Retinal pigment epithelial cell (primary cell): ENCODE measurements at regions not wholly inside any gene's neighbourhood (a gene's known extent, or its start where the extent isn't known, plus 50 kb on each side); places are given as distances from the start of the nearest gene placed in this dataset.

ENCODE experiments used
- DNase-seq: peaks from one replicate; pipeline ENCODE4 v3.0.0-alpha.2; 2010; ENCODE audit warnings: low read depth
- H3K4me3 ChIP-seq: 2 replicates; pipeline ENCODE4 v1.5.1; 2011; ENCODE audit warnings: mild to moderate bottlenecking, low read length, control low read depth, moderate library complexity
- CTCF ChIP-seq: conservative IDR thresholded peaks from 2 replicates; pipeline ENCODE4 v1.5.1; 2011; ENCODE audit warnings: low read depth, low read length, control low read depth, inconsistent platforms

- no peak for DNase-seq
- H3K4me3 ChIP-seq = no peak overlapping the region
- TF ChIP-seq CTCF = no peak
Observed at GRCh38 chr6:40915165-40915564, 123.9 kb downstream of the UNC5CL start.

DNA sequence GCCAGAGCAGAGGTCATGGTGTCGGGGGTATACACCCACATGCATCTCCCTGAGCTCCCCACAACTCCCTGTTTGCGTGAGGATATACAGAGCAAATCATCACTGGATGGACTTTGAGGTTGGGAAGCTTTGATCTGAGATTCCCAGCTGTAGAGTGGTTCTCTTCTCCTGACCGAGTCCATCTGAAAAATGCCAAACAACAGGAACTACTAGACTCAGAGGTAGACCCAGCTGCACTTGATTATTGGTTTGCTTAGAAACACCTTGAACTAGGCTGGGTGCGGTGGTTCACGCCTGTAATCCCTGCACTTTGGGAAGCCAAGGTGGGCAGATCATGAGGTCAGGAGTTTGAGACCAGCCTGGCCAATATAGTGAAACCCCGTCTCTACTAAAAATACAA lies 125.0 kb downstream of the UNC5CL start:
- DNase-seq = no peak
- H3K4me3 ChIP-seq = no peak overlapping the region
- TF ChIP-seq CTCF = no peak

- H3K4me3 ChIP-seq = no peak overlapping the region
- TF ChIP-seq CTCF = peak; percentile 46
- no peak for DNase-seq
Observed at GRCh38 chr6:40912158-40912946, 126.7 kb downstream of the UNC5CL start.

GRCh38 chr6:40910260-40910893 lies 128.6 kb downstream of the UNC5CL start:
- no peak for DNase-seq
- no peak for TF ChIP-seq CTCF
- H3K4me3 ChIP-seq = no peak overlapping the region

- DNase-seq = no peak
- no peak for TF ChIP-seq CTCF
- H3K4me3 ChIP-seq = no peak overlapping the region
Observed at GRCh38 chr6:40909811-40910210, 129.2 kb downstream of the UNC5CL start.

DNA sequence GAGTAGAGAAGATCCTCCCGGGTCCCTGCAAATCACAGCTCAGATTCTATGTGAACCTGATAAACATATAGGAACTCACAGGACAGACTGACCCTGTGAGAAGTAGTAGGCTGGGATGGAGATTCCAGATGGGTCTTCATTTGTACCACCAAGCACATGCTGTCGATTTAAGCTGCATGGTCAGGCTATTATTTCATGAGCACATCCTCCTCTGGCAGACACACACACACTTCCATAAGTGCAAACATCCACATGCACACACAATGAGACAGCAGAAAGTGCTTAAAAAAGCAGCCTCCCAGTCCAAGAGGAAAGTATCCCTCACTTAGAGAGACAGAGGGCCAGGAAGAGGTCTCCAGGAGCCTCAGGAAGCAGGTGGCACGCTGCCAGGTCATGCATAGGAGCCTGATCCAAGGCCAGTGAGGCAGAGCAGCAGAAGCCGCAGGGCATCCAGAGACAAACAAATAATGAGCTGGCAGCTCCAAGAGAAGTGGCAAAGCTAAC lies 131.8 kb downstream of the UNC5CL start:
- DNase-seq = no peak
- H3K4me3 ChIP-seq = no peak overlapping the region
- no peak for TF ChIP-seq CTCF

DNA sequence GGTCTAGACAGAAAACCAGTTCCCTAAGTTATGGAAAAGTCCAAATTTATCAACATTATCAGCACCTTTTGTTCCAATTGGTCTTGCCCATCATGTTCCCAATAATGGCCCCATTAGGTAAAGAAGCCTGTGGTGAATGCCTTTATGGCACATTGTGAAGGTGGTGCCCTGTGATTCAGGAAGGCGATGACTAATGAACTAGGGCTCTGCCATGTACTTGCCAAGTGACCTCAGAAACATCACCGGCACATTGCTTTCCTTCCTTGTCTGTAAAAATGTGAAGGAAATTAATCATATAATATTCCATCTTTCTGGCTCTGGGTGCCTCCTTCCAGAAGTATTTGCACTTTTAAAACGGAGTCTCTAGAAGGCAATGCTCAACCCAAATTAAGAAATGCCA lies 132.3 kb downstream of the UNC5CL start:
- no peak overlapping the region for H3K4me3 ChIP-seq
- TF ChIP-seq CTCF = no peak
- no peak for DNase-seq
